Esophagus muscularis mucosa (tissue), 3 donors: ENCODE measurements at regions not wholly inside any gene's neighbourhood (a gene's known extent, or its start where the extent isn't known, plus 50 kb on each side); places are given as distances from the start of the nearest gene placed in this dataset.

Experiments used
- POLR2AphosphoS5 ChIP-seq, 2 donors: sonication (generic); formaldehyde crosslinking; IDR thresholded peaks; one replicate each; pipeline ENCODE4 v1.6.1; 2017; ENCODE audit warnings: antibody characterized with exemption in 2 of 2
- TF ChIP-seq, protein P1 (sequence below), 3 experiments: fragments of 200-600 bp in 2 of 3; fragments of 450-650 bp in 1 of 3; sonication (generic) in 2 of 3; IDR thresholded peaks; one replicate each; pipeline ENCODE4 v1.5.1; 2017 to 2019; ENCODE audit warnings: antibody characterized with exemption in 3 of 3, mild to moderate bottlenecking in 2 of 3, moderate library complexity in 1 of 3

DNA sequence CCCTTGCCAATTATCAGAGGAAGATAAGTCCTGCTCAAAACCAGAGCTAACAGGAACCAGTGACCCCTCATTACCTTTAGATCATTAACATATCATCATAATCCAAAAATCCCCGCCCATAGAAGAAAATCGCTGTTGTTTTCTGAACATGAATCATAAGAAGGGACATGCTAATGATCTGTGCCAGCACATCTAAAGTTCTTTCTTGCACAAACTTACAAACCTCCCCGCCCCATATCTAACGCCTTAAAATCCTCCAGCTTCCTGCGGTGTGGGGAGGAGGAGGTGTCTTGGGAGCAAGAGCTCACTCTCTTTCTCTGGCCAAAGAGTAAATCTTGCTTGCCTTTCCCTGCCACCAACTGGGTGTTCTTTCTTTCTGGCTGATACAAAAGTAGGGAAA is 78.3 kb downstream of the IRX3 start:
- TF ChIP-seq, protein P1, sequence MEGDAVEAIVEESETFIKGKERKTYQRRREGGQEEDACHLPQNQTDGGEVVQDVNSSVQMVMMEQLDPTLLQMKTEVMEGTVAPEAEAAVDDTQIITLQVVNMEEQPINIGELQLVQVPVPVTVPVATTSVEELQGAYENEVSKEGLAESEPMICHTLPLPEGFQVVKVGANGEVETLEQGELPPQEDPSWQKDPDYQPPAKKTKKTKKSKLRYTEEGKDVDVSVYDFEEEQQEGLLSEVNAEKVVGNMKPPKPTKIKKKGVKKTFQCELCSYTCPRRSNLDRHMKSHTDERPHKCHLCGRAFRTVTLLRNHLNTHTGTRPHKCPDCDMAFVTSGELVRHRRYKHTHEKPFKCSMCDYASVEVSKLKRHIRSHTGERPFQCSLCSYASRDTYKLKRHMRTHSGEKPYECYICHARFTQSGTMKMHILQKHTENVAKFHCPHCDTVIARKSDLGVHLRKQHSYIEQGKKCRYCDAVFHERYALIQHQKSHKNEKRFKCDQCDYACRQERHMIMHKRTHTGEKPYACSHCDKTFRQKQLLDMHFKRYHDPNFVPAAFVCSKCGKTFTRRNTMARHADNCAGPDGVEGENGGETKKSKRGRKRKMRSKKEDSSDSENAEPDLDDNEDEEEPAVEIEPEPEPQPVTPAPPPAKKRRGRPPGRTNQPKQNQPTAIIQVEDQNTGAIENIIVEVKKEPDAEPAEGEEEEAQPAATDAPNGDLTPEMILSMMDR (IDR thresholded peaks at IDR 0.05), result no peak
- TF ChIP-seq POLR2AphosphoS5 (IDR thresholded peaks at IDR 0.05), result no peak
